Ovary (tissue), 7 donors: ENCODE measurements at regions not wholly inside any gene's neighbourhood (a gene's known extent, or its start where the extent isn't known, plus 50 kb on each side); places are given as distances from the start of the nearest gene placed in this dataset.

Experiments
- DNase-seq, 5 donors: peaks; one replicate each; pipeline ENCODE4 v3.0.0-alpha.2; 2019 to 2020
- H3K27ac ChIP-seq, 2 donors: fragments of 200-600 bp; one replicate each; pipeline versions ENCODE4 v1.5.1 to v1.8.0; 2019 to 2022
- H3K27me3 ChIP-seq: fragments of 200-600 bp; one replicate; pipeline ENCODE4 v1.8.0; 2022
- H3K36me3 ChIP-seq: fragments of 200-600 bp; sonication (generic); one replicate; pipeline ENCODE4 v1.5.1; 2019
- H3K4me1 ChIP-seq: one replicate; pipeline ENCODE4 v1.8.1; 2013; ENCODE audit warnings: mild to moderate bottlenecking, moderate library complexity; ENCODE audit not compliant: insufficient read depth
- H3K4me3 ChIP-seq: fragments of 200-600 bp; sonication (generic); one replicate; pipeline ENCODE4 v1.5.1; 2017
- H3K9me3 ChIP-seq, 2 donors: fragments of 200-600 bp in 1 of 2; sonication (generic) in 1 of 2; one replicate each; pipeline versions ENCODE4 v1.5.1 to v1.8.1; 2013 to 2019; ENCODE audit warnings: mild to moderate bottlenecking in 1 of 2, moderate library complexity in 1 of 2
- CTCF ChIP-seq, 3 donors: fragments of 450-650 bp in 2 of 3; fragments of 200-600 bp in 1 of 3; IDR thresholded peaks; one replicate each; pipeline versions ENCODE4 v1.5.1 to v1.8.0; 2016 to 2022; ENCODE audit warnings: antibody characterized with exemption in 3 of 3, mild to moderate bottlenecking in 1 of 3
- EP300 ChIP-seq: sonication (generic); formaldehyde crosslinking; IDR thresholded peaks from one replicate; pipeline ENCODE4 v1.6.1; 2017; ENCODE audit warnings: antibody characterized with exemption
- POLR2A ChIP-seq: fragments of 450-650 bp; IDR thresholded peaks from one replicate; pipeline ENCODE4 v1.6.1; 2017; ENCODE audit warnings: antibody characterized with exemption, mild to moderate bottlenecking, moderate library complexity
- WGBS, 3 donors: extraction: QIAGEN DNeasy Blood & Tissue Kit in 1 of 3; methylation state at CpG; one replicate each; pipeline versions ENCODE4 v1.1.5 to v1.1.7; 2013 to 2017; 5-methylcytosine and 5-hydroxymethylcytosine counted together
- intact Hi-C, 4 donors: fragments of 100-400 bp; cut with DNase I; formaldehyde crosslinking; loops; one replicate each; pipeline versions ENCODE4 v1.11.0 to v1.15.1; 2022 to 2023
- donor health status: DM: no; HTN: no; CAD: no; lungs with moderate emphysema.
- donor health status: DM: no; HTN: no; CAD: no.
- donor health status: Bipolar disorder and iron deficiency.
- donor health status: DM: no; HTN: no; CAD: no.
- donor health status: DM: yes; HTN: yes; CAD: no.

GRCh38 chr1:199178646-199179045 is 539.8 kb downstream of the PTPRC start:
- no peaks in the 10 kb centered on the region for H3K27me3 ChIP-seq
- H3K36me3 ChIP-seq: no peaks in the 10 kb centered on the region
- WGBS, 3 donors: 87 to 95% (median 88%) methylated on average over 2 of the region's 2 CpGs
- no peak overlapping the region for H3K4me3 ChIP-seq
- H3K4me1 ChIP-seq: no peaks in the 10 kb centered on the region
- H3K9me3 ChIP-seq: no peaks in the 10 kb centered on the region
- no peak for TF ChIP-seq CTCF (IDR thresholded peaks at IDR 0.05)
- intact Hi-C loops: no loop called here
- no peak overlapping the region for H3K27ac ChIP-seq
- no peak for DNase-seq

GRCh38 chr1:199182186-199182843 is 543.5 kb downstream of the PTPRC start:
- Histone ChIP-seq H3K36me3 (no peaks in the 10 kb centered on the region), H3K27me3 (no peaks in the 10 kb centered on the region), H3K4me1 (no peaks in the 10 kb centered on the region), H3K9me3 (no peaks in the 10 kb centered on the region), H3K27ac (no peak overlapping the region), H3K4me3 (no peak overlapping the region)
- WGBS, 3 donors: 48 to 65% (median 50%) methylated on average over 2 of the region's 2 CpGs
- no peak for DNase-seq
- intact Hi-C loops: no loop called here
- no peak for TF ChIP-seq EP300
- TF ChIP-seq CTCF (IDR thresholded peaks at IDR 0.05): no peak
- TF ChIP-seq POLR2A: no peak

GRCh38 chr1:199184180-199184579 is 545.3 kb downstream of the PTPRC start:
- Histone ChIP-seq H3K9me3 (no peaks in the 10 kb centered on the region), H3K27ac (no peak overlapping the region), H3K36me3 (no peaks in the 10 kb centered on the region), H3K4me3 (no peak overlapping the region), H3K27me3 (no peaks in the 10 kb centered on the region), H3K4me1 (no peaks in the 10 kb centered on the region)
- TF ChIP-seq EP300 (no peak), POLR2A (no peak), CTCF (IDR thresholded peaks at IDR 0.05) (no peak)
- DNase-seq: no peak
- WGBS, 3 donors: 94 to 97% (median 95%) methylated on average over 4 of the region's 4 CpGs
- intact Hi-C loops: no loop called here

GRCh38 chr1:199194862-199195261 is 556.0 kb downstream of the PTPRC start:
- Histone ChIP-seq H3K27me3 (no peaks in the 10 kb centered on the region), H3K27ac (no peak overlapping the region), H3K4me1 (no peaks in the 10 kb centered on the region), H3K4me3 (no peak overlapping the region), H3K36me3 (no peaks in the 10 kb centered on the region), H3K9me3 (no peaks in the 10 kb centered on the region)
- WGBS, 3 donors: 84 to 91% (median 85%) methylated on average over 7 of the region's 7 CpGs
- TF ChIP-seq CTCF (IDR thresholded peaks at IDR 0.05): no peak
- no peak for DNase-seq
- intact Hi-C loops: no loop called here
